Stimulated activated CD4-positive, alpha-beta T cell treated with anti-CD3 and anti-CD28 coated beads, TNF-alpha, amount 100 ng/mL, for 4 hours (primary cell): ENCODE measurements at regions not wholly inside any gene's neighbourhood (a gene's known extent, or its start where the extent isn't known, plus 50 kb on each side); places are given as distances from the start of the nearest gene placed in this dataset.

Source experiments
- DNase-seq, 3 experiments: peaks; one replicate each; pipeline ENCODE4 v3.0.0-alpha.2; 2020; ENCODE audit warnings: low read depth in 3 of 3

DNA sequence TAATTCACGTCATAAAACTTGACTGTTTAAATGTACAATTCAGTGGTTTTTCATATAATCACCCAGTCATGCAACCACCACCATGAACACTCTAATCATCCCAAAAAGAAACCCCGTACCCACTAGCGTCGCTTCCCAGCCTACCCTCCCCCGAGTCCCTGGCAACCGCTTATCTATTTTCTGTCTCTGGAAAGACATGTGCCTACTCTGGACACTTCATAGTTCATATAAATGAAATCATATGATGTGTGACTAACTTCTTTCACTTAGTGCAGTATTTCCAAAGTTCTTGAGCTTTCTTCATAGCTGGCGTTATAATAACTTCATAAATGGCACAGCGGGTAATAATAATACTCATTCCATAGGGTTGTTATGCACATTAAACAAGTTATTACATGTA, 215.2 kb downstream of the MYLK4 start:
- no peak for DNase-seq

DNA sequence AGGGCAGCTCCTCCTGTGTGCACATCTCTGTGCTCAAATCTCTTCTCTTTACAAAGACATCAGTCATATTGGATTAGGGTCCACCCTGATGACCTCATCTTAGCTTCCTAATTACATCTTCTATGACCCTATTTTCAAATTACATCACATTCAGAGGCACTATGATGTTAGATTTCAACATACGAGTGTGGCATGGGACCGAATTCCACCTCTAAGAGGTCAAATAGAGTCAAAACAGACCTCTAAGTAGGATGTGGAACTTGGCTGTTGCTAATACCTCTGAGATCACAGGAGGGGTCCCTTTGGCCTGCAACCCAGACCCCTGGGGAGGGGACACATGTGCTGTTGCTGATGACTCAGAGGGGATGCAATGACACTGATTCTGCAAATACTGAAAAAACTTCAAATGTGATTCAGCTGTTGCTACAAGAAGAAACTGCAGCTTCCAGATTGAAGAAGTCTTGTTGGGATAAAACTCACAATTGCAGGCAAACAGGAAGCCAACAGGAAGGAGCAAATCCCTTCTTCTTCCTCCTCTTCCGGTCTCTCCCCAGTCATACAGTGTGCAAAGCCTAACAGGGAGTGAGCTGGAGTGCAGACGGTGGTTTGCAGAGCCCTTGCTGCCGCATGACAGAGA, 216.2 kb downstream of the MYLK4 start:
- DNase-seq: no peak

DNA sequence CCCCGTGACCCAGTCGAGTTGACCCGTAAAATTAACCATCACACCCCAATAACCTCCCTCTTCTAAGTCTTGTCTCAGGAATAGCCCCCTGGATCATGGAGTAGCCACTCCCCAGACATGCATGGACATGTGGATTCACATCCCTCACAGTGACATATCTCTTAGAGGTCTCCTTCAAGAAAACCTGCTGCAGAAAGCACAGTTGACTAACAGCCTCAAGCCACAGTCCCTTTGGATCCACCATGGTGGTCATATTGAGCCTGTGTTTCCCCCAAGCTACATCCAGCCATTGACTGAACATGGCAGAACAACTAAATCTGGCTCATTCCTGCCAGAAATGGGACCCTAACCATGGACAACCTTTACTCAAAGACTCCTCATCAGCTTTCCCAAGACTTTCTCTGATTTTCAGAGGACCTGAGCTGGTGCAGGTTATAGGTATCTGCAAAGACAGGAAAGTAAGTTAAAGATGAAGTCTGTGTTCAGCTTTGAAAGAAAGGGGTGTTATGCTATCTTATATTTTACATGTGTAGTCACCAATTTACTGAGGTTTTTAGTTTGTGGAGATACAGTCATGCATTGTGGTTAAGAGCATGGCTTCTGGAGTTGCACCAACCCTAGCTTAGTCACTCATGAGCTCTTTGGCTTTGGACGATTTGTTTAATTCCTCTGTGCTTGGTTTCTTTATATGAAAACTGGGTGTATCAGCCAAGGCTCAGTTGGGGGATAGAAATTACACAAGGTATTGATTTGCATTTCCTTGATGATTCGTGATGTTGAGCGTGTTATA, 219.1 kb downstream of the MYLK4 start:
- no peak for DNase-seq

DNA sequence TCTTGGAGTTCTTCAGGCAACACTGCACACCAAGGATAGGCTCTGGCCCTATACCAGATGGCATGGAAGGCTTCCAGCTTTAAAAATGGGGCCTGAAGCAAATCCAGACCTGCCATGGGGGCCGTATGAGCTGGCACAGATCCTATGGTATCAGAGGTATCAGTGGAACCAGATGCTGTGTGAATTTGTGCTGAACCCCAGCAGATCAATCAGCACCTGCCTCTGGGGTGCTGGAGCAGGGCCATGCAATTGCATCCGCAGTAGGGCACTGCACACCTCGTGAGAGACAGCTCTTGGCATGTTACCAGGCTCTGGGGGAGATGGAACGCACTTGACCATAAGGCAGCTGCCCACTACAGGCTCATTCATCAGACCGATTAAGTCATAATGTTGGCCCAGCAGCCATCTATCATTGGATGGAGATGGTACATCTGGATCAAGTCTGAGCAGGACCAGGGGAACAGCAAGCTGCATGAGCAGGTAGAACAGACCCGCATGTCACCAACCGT, 221.5 kb downstream of the MYLK4 start:
- no peak for DNase-seq

DNA sequence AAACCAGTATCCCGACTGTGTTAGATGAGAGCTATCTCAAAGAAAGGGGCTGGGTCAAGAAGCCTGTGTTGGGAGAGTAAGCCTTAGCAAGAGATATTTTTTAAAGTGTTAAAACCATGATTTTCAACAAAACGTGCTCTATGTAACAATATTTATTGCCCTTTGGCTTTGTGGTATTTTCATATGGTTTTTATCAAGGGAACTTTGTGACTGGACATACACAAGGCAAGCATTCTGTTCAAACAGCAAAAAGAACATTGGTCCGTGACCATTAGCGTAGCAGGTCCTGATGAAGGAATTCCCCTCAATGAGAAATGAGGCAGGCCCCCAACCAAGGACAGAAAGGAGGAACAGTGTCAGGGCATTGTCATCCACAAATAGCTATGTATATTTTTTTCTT, 222.6 kb downstream of the MYLK4 start:
- no peak for DNase-seq

DNA sequence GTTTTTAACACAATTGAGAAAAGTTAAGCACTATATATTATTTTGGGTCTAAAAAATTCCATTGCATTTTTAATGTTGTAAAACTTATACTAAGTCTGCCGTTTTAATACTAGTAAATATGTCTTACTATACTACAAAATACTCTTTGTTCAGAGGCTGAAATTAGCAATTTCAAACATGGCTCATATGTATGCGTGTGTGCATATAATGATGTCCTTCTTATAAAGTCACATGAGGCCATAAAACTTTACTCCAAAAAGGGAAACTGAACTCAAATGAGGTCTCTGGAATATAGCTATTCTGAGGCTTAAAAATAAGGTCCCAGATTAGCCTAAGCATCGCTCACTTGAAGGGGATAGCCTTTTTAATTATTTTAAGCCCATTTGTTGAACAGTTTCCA, 224.0 kb downstream of the MYLK4 start:
- no peak for DNase-seq

DNA sequence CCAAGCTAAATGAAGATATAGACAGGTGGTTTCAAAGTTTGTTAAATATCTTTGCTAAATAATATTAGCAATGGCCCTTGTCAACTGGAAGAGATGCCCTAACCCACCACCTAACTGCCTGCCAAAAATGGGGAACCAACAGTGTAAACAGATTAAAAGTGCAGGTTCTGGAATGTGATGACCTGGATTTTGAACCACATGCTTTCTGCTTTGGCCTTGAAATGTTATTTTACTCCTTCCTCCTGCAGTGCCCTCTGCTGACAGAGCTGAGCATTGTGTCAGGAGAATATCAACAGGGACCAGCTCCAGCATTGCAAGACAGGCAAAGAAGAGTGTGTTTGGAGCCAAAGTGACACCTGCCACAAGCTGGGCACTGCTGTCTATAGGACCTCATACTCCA, 226.6 kb downstream of the MYLK4 start:
- no peak for DNase-seq

DNA sequence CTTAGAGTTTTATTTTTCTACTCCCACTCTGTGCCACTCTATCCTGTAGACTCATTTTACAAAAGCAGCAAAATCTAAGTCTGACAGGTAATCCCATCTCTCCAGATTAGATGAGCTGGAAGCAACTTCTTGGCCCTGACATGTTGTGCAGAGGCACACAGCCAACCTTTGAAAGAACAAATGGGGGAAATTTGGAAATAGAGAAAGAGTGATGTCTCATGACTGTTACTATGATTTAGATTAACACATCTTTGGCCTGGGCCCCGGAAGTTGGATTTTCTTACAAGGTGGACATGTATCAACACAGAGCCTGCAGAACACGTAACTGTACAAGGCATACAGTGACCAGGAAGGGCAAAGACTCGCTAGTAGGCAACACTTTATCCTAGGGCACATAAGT, 227.7 kb downstream of the MYLK4 start:
- no peak for DNase-seq

DNA sequence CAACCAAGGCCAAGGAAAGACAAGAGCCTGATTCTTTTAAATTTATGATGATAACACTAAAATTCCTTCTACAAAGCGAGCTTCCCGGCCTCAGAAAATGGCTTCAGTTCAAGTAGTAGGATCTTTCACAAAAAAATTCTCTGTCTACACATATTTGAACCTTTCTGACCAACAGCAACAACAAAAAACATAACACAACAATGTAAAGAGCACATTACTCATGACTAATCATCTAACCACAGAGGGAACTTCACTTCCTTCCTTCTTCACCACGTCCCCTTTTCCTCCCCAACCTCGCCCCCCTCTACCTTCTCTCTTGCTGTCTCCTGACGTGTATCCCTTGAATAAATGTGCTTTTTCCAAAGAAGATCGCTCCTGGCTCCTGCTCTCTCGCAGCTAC, 228.2 kb downstream of the MYLK4 start:
- DNase-seq: no peak

DNA sequence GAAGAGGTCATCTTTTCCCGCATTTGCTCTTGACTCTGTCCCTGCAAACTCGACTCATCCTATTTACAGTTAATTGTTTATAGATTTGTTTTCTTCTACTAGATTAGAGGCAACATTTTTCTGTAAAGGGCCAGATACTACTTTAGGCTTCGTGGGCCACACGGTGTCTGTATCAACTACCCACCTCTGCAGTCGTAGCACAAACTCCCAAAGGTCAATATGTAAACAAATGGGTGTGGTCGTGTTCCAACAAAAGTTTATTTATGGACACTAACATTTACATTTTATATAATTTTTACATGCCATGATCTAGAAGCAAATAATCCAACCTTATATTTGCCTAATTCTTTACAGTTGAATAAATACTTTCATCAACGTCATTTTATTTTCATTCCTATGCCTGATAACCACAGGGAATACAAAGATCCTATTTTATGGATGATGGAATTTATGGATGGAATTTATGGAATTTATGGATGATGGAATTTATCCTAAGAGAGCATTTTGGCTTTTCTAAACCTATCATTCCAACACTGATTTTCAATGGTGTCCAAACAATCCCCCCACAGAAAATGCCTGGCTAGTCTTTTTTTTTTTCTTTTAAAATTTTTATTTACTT, 232.8 kb downstream of the MYLK4 start:
- no peak for DNase-seq

DNA sequence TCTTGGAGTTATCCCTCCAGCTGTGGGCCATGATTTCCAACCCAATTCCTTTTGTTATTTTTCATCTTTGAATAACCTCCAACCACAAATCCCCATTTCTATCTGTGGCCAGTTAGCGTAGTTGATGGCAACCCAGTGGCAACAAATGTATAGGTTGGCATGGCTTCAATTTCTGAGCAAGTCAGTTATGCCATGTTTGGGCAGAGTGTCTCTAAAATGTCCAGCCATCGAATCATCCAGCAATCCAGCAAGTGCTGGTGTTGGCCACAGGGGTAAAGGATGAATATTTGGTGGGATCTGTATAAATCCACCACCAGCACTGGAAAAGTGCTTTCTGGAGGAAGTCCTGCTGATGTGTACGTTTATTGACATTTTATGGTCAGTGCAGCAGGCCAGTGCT, 233.3 kb downstream of the MYLK4 start:
- DNase-seq: no peak

DNA sequence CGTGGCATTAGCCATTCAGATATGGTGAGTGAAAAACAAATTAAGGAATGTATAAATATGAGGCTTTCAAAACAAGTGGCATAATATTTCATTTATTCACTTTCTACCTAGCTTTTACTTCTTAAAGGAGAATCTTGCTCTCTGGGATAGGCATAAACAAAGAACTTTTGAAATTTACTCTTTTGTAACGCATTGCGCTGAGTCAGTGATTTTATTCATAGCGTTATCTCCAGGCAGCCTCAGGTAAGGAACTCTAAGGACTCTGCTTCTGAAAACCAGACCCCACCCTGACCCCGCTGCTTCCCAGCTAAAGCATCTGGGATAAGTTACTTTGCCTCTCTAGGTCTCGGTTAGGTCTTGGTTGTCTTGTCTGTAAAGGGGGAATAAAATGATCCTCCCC, 234.7 kb downstream of the MYLK4 start:
- no peak for DNase-seq

DNA sequence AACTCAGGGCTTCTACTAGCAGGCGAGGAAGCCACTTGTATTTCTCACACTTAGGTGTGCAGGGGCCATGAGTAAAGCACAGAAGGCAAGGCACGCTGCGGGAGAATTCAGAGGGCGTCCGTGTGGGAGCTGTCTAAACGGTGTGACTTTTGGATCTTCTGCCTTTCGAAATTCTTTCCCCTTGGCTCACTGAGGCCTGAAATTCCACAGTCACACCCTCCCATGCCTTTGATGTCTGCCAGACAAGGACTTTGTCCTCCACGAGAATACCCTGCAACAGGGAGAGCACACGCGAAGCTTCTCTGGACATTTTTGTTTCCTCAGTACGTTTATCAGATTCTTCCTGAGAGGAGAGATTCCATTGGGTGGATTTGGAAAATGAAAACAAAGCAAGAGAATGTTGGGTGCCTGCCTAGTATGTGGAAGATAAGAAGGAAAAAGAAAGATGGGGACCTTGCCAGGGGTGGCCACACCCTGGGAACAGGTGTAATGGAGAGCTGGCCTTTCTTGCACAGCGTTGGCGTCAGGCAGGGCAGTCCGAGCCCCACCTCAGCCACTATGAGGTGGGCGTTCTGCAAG, 235.7 kb downstream of the MYLK4 start:
- no peak for DNase-seq

DNA sequence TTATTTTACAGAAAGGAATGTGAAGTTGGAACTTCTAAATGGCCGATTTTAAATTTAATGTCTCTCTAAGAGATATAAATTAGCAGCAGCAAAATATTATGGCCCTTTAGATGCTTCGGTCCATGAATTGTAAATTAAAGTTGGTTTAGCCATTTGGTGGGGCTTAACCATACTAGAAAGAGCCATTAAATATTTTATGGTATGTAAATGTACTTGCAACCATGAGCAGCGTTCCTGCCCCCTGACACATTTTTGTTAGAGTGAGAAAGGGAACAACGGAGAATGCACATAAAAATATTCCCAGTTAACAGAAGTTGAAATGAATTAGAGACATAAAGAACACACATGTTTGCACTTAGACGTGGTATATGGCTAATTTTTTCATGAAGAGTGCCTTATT, 237.9 kb downstream of the MYLK4 start:
- no peak for DNase-seq

DNA sequence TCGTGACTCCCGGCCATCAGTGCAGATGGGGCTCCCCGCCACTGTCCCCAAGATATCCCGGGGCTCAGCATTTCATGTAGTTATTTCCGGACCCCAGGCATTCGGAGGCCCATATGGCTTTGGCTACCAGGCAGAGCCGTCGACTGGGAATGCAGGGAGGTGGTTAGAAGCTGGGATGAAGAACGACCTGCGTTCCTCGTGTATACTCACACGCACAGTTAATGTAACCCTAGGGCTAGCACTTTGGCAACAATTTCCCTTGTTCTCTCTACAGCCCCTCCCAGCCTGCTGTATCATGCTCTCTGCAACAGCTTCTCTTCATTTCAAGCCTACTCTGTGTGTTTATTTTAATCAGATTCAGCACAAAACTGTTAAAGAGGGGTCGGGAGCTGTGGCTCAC, 240.4 kb downstream of the MYLK4 start:
- no peak for DNase-seq

DNA sequence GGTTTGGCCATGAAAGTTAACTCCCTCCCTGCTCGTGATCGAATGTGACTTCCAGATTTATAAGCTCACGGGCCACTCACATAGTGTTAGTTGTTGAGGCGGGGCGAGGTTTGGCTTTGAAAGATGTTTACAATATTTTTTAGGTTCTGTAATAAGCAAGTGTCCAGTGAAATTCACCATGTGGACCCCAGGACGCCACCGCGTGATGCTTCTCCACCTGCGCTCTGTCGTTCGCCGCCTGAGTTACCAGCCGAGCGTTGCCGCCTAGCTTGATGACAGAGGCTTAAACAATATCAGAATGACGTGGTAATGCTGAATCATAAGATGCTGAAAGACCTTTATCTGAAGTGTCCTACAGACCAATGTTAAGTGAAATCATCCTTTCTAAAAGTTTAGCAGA, 241.0 kb downstream of the MYLK4 start:
- no peak for DNase-seq

DNA sequence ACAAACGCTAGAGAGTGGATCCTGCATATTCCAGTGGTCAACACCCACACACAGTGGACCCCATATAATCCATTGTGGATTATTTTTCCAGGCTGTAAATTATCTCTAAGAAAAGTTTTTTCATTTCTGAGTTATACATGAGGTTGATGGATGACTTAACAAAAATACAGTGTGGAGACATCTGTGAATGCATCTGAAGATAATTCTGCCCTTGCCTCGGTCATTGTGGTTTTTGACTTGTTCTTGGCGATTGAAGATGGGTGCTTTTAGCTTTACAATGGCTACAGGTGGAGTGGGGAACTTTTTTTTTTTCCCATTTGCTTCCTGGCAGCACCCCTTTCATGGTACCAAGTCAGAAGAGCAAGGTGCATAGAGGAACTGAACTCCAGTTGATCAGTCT, 242.7 kb downstream of the MYLK4 start:
- no peak for DNase-seq

DNA sequence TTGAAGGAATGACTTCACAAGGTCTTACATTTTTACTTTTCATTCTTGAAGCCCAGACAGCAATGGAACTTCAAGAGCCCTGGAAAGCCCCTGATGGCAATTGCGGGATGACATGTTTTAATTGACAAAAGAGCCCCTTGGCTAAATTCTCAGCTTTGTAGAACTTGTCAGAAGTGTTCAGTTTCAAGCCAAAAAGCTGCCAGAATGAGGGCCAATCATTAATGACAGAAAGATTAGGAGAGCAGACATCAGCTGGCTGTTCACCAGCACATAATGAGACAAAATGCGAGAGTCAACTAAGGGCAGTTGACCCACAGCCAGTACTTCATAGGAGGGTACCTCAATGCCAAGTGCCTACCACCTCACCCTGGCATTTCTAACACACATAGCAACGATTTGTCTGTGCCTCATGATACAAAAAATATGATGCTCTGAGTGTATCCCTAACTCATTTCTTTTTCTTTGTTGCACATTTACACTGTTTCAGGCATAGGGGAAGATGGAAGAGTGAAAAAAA, 243.1 kb downstream of the MYLK4 start:
- no peak for DNase-seq

DNA sequence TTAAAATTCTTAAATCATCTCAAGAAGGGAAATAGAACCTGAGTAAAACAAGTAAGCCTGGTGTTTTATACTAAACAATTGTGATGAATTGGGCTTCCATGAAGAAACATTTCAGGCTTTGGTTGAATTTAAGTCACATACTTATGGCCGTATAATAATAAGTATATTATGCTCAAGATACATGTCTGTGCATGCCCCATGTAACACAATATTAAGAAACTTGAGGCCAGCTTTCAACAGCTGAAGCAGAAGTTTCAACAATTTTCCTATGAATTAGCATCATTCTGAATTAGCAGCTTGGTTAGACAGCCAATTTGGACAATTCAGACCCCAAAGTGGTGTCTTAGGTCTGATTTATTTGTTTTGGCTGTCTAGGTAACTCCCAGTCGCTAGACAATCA, 243.7 kb downstream of the MYLK4 start:
- DNase-seq: no peak

DNA sequence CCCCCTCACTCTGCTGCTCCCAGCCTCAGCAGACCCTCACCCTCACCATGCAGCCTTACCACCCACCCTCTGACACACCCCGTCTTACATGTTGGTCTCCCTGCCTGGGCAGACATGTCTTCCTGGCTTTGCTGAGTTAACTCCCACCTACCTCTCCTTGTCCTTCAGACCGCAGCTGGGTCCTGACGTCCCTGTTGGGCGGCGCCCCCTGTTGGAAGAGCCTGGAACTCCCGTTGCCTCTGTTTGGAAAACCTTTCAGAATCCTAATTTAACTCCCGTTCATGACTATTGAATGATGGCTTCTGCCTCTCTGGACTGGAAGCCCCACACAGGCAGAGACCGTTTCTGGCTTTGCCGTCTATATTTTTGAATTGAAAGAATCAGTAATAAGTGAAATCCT, 245.1 kb downstream of the MYLK4 start:
- DNase-seq: no peak

DNA sequence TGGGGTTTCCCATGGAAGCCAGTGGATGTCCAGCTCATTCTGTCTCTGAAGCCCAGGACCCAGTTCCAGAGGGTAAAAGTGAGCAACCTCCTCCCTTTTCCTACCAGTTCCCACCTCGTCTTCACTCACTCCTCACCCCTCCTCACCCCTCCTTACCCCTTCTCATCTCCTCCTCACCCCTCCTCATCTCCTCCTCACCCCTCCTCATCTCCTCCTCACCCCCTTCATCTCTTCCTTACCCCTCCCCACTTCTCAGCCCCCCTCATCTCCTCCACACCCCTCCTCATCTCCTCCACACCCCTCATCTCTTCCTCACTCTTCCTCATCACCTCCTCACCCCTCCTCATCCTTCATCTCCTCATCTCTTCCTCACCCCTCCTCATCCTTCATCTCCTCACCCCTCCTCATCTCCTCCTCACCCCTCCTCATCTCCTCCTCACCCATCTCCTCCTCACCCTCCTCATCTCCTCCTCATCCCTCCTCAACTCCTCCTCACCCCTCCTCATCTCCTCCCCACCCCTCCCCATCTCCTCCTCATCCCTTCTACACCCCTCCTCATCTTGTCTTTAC, 246.1 kb downstream of the MYLK4 start:
- no peak for DNase-seq

DNA sequence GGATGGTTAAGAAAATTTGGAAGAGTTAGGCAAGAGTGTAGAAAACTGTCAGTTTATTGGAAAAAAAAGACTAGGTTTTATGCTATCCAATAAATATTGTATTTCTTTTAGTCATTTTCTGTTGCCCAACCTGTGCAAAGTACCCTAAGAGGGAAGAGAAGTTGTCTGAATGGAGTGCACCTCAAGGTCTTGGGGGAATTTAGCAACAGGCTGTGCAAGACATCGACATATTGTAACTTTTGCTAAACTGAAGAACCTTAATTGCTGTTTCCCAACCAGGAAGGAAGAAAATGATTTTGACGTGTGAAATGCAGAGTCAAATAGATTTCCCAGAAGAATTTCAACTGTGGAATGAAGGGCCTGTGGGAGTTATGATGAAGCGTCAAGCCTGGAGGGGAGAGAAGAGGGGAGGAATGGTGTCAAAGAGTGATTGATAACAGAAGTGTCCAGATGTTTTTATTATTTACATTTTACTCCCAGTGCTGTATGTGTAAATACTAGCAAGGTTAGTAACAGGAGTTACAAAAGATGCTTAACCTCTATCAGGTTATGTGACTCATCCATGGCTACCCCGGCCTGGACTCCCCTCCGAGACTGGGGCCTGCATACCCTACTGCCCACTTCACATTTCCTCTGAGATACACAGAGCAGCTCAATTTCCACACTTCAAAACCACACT, 246.8 kb downstream of the MYLK4 start:
- no peak for DNase-seq
